HG03469 (cell line): ENCODE measurements at regions not wholly inside any gene's neighbourhood (a gene's known extent, or its start where the extent isn't known, plus 50 kb on each side); places are given as distances from the start of the nearest gene placed in this dataset.
"Not testable (repeated sequence)": the region's sequence is repeated elsewhere in the genome, so short reads cannot be mapped to it uniquely, and the experiment has no call there.

Experiments used
- ATAC-seq: cut with Tn5 transposase; IDR thresholded peaks from one replicate; pipeline ENCODE4 v1.9.1; 2021; ENCODE audit warnings: mild to moderate bottlenecking, moderate library complexity, moderate number of reproducible peaks; ENCODE audit not compliant: unreplicated experiment

DNA sequence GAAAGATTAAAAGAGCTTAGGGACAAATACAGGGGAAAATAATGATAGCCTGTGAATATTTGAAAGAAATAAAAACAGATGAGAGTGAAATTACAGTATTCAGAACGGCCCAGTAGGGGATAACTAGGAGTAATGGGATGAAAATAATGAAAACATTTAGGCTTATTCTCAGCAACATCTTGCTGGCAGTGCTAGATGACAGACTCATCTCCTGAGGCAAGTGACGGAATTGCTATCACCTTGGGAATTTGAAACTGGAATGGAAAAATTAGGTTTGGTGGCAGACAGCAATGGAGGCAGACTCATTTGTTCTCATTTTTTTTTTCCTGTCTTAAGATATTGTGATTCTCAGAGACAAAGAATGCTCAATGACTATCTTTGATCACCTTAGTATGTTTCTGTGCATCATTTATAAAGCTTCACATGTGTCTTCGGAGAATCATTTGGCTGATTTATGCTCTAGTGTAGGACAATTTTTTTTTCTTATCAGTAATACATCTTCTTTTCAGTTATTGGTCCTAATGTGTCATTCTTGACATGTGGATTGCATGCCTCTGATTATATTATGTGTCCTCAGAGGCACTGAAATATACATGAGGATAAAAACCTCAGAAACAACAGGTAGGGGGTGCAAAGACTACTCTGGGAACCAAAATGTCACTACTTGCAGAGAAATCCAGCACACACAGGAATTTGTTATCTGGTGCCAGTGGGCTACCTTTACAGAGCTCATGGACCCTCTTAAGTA lies 711.7 kb downstream of the EDEM1 start:
- ATAC-seq, result no peak

DNA sequence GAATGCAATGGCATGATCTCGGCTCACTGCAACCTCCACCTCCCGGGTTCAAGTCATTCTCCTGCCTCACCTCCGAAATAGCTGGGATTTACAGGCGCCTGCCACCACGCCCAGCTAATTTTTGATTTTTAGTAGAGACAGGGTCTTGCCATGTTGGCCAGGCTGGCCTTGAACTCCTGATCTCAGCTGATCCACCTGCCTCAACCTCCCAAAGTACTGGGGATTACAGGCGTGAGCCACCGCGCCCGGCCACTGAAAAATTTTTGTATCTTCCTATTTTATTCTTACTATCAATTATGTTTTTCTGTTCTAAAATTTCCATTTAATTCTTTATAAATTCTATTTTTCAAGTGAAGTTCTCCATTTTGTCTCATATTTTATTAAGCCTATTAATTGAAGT lies 730.4 kb downstream of the EDEM1 start:
- ATAC-seq, result no peak

DNA sequence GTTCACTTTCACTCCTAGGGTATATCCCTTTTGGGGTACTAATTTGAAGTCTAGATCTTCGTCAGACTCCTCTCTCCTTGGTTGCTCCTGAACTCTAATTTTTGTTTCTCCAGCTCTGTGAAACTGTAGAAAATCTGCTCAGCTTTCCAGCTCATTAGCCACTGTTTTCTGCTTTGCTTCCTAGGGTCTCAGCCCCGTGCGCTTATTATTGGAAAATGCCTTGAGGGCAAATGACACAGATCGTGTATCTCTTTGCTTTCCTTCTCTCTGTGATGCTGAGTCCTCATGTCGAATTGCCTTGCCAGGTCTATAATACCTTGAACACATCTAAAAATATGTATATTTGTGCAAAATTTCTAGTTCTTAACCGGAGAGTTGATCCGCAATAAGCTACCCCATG lies 731.1 kb downstream of the EDEM1 start:
- ATAC-seq, result no peak

DNA sequence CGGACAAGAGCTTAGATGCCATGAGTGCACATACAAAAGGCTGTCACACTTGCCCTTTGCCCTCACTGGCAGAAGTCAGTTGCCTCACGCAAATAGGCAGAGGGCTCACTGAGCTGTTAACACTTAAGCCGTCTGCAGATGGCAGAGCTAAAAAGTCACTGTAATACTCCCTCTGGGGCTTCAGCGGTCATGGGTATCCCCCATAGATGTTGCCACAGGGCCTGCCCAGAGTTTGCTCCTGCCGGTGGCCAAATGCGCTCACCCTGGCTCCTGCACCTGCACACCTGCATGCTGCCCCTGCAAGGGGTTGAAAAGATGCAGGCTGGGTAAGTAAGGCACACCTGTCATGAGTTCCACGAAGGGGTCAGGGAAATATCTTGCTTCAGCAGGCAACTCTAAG lies 741.5 kb downstream of the EDEM1 start:
- ATAC-seq, result no peak

DNA sequence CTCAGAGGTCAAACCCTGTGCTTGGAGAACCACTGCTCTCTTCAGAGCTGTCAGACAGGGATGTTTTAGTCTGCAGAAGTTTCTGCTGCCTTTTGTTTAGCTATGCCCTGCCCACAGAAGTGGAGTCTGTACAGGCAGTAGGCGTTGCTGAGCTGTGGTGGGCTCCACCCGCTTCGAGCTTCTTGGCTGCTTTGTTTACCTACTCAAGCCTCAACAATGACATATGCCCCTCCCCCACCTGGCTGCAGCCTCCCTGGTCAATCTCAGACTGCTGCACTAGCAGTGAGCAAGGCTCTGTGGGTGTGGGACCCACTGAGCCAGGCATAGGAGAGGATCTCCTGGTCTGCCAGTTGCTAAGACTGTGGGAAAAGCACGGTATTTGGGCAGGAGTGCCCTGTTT lies 756.6 kb downstream of the EDEM1 start:
- ATAC-seq, result not testable (repeated sequence)

DNA sequence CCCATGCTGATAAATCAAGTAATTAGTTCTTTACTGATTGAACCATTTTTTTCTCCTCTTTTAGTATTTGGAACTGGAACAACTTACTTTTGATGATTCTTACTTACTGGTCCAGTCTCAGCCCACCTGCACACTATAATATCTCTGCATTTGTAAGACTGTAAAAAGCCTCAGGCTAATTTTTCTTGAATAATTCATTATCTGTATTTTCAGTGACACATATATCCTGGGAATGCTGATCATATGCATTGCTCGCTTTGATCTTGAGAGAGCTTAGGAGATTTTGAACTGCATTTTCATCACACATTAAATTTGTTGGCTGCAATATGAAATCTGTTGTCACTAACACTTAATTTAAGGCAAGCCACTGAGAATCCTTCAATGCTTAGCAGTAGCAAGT lies 760.6 kb downstream of the EDEM1 start:
- no peak for ATAC-seq

DNA sequence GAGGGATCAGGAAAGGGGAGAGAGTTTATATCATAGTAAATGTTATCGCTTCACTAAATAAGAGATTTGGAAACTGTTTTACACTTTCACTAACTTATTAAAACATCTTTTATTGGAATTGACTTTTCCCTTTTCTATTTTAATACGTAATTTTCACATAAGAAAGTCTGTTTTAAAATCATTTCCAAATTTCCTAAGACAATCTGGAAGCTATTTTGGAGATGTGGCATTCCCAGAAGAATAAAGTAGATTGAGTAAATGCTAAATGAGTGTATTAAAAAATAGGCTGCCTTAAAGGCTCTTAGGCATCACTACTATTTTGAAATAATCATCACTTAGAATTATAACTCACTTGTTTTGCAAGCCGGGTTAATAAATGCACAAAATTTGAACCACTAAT lies 763.5 kb downstream of the EDEM1 start:
- ATAC-seq, result no peak

DNA sequence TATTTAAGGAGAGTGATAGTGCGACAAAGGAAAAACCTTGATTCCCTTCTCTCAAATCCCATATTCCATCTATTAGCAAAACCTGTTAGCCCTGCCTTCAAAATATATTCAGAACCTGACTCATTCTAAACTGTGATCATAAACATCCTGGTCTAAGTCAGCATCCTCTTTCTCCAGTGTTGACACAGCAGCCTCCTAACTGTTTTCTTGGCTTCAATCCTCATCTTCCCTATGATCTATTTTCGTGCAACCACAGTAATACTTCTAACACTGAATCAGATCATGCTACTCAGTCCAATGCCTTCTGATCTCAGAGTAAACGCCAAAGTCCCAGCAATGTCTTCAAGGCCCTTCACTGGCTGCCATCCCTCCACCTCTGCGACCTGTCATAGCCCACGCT lies 785.1 kb downstream of the EDEM1 start:
- ATAC-seq, result no peak

DNA sequence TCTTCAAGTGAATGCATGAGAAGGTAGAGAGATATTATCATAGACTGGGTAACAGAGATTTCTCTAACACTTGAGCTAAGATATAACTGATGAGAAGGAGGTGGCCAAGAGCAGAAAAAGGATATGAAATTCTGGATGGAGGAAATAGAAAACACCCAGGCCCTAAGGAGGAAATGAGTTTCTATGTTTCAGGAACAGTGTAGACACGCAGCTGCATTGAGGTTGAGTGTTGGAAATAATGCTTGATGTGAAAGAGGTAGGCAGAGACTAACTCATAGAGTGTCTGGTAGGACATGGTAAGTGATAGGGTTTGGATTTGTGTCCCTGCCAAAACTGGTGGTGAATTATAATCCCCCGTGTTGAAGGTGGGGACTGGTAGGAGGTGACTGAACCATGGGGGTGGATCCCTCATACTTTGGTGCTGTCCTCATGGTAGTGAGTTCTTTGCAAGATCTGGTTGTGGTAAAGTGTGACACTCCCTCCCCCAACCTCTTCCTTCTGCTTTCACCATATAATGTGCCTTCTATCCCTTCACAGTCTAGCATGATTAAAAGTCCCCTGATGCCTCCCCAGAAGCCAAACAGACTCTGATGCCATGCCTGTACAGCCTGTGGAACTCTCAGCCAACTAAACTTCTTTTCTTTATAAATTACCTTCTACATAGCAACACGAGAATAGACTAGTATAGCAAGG lies 787.3 kb downstream of the EDEM1 start:
- ATAC-seq, result no peak

DNA sequence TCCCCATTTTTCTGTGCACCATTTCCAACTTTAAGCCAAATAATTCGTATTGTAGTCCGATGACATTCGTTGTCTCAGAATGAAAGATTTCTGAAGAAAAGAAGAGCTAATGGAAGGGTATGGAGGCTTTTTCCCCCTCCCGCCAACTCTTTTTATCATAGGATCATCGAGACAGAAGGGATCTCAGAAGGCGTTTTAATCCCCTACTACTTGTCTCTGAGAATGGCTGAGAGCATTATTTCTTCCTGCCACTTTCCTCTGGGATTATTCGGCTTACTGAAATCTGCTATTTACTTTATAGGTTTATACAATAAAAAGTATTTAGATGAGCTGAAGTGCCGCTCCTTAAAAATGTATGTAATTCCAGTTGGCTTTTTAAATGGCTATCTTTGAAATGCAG lies 789.8 kb downstream of the EDEM1 start:
- ATAC-seq, result no peak

DNA sequence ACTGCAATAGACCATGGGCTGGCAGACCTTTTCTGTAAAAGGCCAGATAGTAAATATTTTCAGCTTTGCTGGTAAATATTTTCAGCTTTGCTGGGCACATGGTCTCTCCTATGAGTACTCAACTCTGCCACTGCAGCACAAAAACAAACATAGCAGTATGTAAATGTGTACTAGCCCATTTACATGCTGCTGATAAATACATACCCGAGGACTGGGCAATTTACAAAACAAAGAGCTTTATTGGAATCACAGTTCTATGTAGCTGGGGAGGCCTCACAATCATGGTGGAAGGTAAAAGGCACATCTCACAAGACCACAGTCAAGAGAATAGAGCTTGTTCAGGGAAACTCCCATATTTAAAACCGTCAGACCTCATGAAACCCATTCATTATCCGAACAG lies 793.0 kb downstream of the EDEM1 start:
- no peak for ATAC-seq

DNA sequence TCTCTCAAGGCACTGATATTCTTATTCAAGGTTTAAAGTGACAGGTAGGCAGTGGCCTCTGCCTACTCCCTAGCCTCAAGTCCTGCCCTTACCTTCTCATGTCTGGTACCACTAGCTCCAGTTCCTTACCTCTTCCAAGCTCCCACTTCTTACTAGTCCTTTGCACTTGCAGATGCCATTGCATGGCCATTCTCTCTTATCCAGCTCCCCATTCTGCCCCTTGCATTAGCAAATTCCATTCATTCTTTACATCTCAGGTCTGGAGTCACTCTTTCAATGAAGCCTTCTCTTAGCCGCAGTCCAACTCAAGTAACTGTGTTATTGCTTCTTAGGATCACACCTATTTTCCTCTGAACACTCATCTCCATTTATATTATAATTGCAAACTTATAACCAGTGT lies 807.1 kb downstream of the EDEM1 start:
- no peak for ATAC-seq

DNA sequence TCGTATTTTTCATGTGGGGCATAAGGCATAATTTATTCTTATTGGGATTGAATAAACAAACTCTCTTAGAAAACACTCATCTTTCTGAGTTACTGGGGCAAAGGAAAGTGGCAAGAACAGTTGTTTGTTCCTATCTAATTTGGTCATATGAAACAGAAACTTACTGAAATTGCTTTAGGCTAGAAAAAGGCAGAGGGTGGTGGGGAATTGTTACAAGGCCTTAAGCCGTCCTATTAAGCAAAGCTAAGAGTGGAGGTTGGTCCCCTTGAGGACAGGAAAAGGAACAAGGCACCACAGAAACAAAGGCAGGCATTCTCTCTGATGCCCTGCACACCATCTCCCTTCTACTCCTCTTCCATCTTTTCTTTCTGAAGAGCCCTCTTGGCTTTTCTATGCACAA lies 830.9 kb downstream of the EDEM1 start:
- ATAC-seq, result no peak

DNA sequence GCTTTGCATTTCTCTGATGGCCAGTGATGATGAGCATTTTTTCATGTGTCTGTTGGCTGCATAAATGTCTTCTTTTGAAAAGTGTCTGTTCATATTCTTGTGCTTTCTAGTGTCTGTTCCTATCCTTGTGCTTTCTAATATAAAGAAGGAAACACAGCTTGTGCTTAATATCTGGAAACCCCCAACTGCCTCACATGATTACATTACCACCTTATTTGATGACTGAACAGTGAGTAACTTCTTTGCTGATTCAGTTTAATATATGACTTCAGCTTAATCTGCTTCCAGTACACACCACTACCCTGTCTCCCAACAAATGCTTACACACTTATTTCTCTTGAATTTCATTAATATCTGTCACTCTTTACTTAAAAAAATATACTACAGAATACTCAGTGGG lies 835.1 kb downstream of the EDEM1 start:
- ATAC-seq, result no peak

DNA sequence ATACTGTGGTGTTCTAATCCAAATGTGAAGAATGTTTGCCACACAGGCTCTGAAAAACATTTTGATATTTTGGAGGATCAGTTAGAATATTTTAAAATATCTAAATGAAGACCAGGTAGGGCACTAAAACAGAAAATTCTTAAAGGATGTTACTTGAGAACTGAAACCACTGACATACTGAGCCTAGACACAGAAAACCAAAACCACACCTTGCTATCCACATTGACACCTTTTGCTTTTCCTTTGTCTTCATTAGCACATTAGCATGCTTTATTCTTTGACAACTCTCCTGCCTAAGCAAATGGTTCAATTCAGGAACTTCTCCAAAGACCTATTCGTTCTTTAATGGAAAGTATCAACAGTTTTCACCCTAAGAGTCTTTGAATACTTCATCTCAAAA lies 835.9 kb upstream of the GRM7 start:
- no peak for ATAC-seq

DNA sequence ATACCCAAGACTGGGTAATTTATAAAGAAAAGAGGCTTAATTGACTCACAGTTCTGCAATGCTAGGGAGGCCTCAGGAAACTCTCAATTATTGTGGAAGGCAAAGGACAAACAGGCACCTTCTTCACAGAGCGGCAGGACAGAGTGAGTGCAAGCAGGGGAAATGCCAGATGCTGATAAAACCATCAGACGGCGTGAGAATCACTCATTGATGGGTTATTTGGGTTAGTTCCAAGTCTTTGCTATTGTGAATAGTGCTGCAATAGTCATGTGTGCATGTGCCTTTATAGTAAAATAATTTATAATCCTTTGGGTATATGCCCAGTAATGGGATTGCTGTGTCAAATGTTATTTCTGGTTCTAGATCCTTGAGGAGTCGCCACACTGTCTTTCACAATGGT lies 830.3 kb upstream of the GRM7 start:
- ATAC-seq, result not testable (repeated sequence)

DNA sequence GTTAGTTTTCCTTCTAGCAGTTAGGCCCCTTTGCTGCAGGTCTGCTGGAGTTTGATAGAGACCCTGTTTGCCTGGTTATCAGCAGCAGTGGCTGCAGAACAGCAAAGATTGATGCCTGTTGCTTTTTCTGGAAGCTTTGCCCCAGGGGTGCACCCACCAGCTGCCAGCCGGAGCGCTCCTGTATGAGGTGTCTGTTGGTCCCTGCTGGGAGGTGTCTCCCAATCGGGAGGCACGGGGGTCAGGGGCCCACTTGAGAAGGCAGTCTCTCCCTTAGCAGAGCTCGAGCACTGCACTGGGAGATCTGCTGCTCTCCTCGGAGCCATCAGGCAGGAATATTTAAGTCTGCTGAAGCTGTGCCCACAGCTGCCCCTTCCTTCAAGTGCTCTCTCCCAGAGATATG lies 825.3 kb upstream of the GRM7 start:
- ATAC-seq, result no peak

DNA sequence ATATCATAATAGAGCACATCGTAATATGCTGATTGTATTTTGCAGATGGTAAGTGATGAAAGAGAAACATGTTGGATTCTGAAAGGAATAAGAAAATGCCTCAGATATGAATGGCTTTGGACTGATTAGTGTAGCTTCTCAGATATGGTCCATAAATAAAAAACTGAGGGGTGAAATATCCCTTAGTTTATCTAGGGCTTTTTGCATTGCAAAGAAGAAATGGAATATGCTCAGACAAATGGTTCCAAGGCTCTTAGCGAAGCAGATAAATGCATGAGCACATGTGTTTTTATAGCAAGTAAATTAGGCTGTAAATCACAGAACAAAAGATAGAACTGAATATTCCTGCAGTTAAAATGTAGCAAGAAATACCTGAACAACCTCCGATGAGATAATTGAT lies 820.9 kb upstream of the GRM7 start:
- ATAC-seq, result no peak

DNA sequence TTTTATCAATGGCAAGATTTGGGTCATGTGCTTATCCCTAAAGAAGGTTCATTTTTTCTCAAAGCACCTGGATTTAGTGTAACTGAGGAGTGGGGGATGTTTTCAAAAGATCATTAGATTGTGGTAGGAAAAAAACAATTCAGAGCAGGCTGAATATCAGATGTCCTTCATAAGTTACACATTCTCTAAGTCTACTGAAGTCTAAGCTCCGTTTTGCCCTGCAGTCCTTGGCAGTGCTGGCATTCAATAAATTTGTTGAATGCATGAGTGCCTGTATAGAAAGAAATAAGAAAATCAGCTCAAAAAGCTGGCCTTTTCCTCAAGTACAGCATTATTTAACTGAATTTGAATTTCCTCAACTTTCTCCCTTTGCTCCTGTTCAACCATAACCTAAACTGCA lies 819.0 kb upstream of the GRM7 start:
- ATAC-seq, result no peak

DNA sequence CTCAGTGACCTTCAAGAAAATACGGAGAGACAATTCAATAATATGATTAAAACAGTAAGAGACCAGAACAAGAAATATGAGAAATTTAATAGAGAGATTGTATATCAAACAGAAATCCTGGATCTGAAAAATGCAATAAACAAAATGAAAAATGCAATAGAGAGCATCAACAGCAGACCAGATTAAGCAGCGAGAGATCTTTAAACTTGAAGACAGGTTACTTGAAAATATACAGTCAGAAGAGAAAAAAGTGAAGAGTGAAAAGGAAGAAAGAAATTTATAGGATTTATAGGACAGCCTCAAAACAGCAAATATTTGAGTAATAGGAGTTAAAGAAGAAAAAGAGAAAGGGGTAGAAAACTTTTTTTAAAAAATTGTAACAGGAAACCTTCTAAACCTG lies 813.9 kb upstream of the GRM7 start:
- ATAC-seq, result no peak

DNA sequence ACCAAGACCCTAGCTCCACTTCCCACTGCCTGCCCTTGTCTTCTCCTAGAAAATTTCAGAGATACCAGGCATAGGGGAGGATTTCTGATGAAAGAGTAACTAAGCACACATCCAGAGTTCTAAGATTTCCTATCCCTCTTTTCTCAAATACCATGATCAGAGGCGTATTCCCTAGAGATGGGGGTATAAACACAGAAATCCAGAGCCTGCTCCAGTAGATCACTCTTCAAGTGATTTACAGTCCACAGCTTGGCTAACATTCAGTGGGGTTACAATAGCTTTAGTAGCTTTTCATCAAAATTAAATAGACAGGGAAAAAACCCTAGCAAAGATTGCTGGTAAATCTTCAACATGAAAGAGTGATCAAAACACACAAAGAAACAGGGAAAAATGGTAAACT lies 800.7 kb upstream of the GRM7 start:
- no peak for ATAC-seq

DNA sequence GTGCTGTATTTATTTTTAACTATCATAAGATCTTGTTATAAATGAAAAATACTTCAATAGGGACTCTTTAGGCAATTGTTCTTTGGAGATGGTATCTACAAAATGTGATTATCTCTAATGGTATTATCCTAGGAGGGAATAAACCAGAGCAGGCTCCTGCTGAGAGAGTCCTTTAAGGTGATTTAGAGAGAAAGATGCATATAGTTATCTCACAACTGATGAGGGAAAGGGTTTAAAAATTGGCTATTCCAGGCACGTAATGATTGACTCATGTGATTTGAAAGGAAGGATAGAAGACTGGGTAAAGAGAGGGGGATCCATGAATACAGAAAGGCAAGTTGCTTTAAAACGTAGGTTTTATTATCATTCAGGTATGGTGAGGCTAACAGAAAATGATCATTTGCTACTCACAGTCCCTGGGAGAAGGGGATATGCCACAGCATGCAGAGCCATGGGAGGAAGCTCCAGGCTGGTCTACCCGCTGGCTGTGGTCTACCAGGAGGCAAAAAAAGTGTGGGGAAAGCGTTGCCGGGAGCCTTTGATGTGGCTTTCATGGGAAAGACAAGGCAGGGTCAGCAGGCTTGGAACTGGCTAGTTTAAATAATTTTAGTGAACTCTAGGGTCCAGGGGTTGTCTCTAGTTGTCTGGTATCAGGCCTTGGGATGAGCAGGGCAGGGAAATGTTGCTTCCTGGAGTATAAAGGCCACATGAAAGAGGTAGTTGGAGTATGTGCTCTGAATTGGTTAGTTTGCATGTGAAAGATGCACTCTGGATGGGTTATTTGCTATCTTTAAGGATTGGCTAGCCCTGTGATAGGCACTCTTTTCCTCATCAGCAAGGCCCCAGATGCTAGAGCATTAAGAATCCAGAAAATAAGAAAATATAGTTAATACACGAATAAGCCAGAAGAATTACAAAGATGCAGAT lies 798.4 kb upstream of the GRM7 start:
- ATAC-seq, result no peak
